MM.1S (cell line): ENCODE measurements at regions not wholly inside any gene's neighbourhood (a gene's known extent, or its start where the extent isn't known, plus 50 kb on each side); places are given as distances from the start of the nearest gene placed in this dataset.

Experiments
- DNase-seq: peaks from one replicate; pipeline ENCODE4 v3.0.0-alpha.2; 2015
- H2AFZ ChIP-seq: fragments of 300-600 bp; sonication (generic); 2 replicates; pipeline ENCODE4 v1.6.0; 2016; ENCODE audit warnings: antibody characterized with exemption, low read length
- H3F3A ChIP-seq: fragments of 300-600 bp; sonication (generic); 2 replicates; pipeline ENCODE4 v1.6.1; 2016; ENCODE audit warnings: mild to moderate bottlenecking, antibody characterized with exemption, low read length, moderate library complexity, mixed read lengths; ENCODE audit not compliant: insufficient read depth
- H3K27ac ChIP-seq: fragments of 300-600 bp; sonication (generic); 2 replicates; pipeline ENCODE4 v1.5.1; 2016; ENCODE audit warnings: mild to moderate bottlenecking, low read length
- H3K27me3 ChIP-seq: fragments of 300-600 bp; sonication (generic); replicated peaks from 2 replicates; pipeline ENCODE4 v1.6.0; 2016; ENCODE audit warnings: low read length; ENCODE audit not compliant: insufficient read depth
- H3K36me3 ChIP-seq: fragments of 300-600 bp; sonication (generic); replicated peaks from 2 replicates; pipeline ENCODE4 v1.6.1; 2016; ENCODE audit warnings: mild to moderate bottlenecking, low read length, mixed read lengths; ENCODE audit not compliant: insufficient read depth
- H3K4me1 ChIP-seq: fragments of 300-600 bp; sonication (generic); 2 replicates; pipeline ENCODE4 v1.6.1; 2016; ENCODE audit warnings: low read length, mixed read lengths
- H3K4me2 ChIP-seq: fragments of 300-600 bp; sonication (generic); 2 replicates; pipeline ENCODE4 v1.6.0; 2016; ENCODE audit warnings: low read depth, low read length
- H3K4me3 ChIP-seq: fragments of 300-600 bp; sonication (generic); 2 replicates; pipeline ENCODE4 v1.5.1; 2016; ENCODE audit warnings: low read length, mixed read lengths
- H3K79me2 ChIP-seq: fragments of 300-600 bp; sonication (generic); 2 replicates; pipeline ENCODE4 v1.6.1; 2016; ENCODE audit warnings: mixed run types, low read length, mixed read lengths
- H3K9ac ChIP-seq: fragments of 300-600 bp; sonication (generic); 2 replicates; pipeline ENCODE4 v1.6.1; 2016; ENCODE audit warnings: low read length, mixed read lengths
- H3K9me2 ChIP-seq: fragments of 300-600 bp; sonication (generic); replicated peaks from 2 replicates; pipeline ENCODE4 v1.6.1; 2016; ENCODE audit warnings: mild to moderate bottlenecking, low read length, mixed read lengths; ENCODE audit not compliant: insufficient read depth
- H3K9me3 ChIP-seq: fragments of 300-600 bp; sonication (generic); replicated peaks from 2 replicates; pipeline ENCODE4 v1.6.1; 2016; ENCODE audit warnings: mild to moderate bottlenecking, low read length, mixed read lengths; ENCODE audit not compliant: insufficient read depth
- H4K20me1 ChIP-seq: fragments of 300-600 bp; sonication (generic); 2 replicates; pipeline ENCODE4 v1.6.1; 2016; ENCODE audit warnings: mild to moderate bottlenecking, low read length, moderate library complexity, mixed read lengths; ENCODE audit not compliant: insufficient read depth
- EZH2 ChIP-seq: fragments of 300-600 bp; sonication (generic); optimal IDR thresholded peaks from 2 replicates; pipeline ENCODE3; 2017; ENCODE audit warnings: low read depth, mild to moderate bottlenecking, antibody characterized with exemption, low read length, mixed read lengths
- EZH2phosphoT487 ChIP-seq: fragments of 300-600 bp; sonication (generic); IDR thresholded peaks from 2 replicates; pipeline ENCODE4 v1.6.1; 2018; ENCODE audit warnings: antibody characterized with exemption, low read length
- TF ChIP-seq, protein P1 (sequence below): fragments of 300-600 bp; sonication (generic); IDR thresholded peaks from 2 replicates; pipeline ENCODE4 v1.5.1; 2016; ENCODE audit warnings: antibody characterized with exemption, low read length, mixed read lengths

DNA sequence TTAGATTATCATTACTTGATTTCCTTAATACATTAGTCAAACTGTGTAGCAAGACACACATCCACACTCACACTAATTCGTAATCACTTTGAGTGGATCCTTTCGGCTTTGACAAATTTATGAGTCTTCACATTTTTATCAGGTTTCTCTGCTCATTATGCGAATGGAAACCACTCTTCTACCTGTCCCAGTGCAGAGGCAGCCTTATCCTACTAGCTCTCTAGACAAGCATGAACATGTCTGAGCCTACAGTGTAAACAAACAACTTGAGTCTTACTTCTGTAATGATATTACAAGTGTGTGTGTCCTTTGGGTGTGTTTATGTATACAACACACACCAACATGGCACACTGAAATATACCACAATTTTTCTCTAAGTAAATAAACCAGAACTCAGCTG, 361.9 kb upstream of the CHST9 start:
- no peak for DNase-seq
- H3K4me2 ChIP-seq, result no peak overlapping the region
- TF ChIP-seq, protein P1, sequence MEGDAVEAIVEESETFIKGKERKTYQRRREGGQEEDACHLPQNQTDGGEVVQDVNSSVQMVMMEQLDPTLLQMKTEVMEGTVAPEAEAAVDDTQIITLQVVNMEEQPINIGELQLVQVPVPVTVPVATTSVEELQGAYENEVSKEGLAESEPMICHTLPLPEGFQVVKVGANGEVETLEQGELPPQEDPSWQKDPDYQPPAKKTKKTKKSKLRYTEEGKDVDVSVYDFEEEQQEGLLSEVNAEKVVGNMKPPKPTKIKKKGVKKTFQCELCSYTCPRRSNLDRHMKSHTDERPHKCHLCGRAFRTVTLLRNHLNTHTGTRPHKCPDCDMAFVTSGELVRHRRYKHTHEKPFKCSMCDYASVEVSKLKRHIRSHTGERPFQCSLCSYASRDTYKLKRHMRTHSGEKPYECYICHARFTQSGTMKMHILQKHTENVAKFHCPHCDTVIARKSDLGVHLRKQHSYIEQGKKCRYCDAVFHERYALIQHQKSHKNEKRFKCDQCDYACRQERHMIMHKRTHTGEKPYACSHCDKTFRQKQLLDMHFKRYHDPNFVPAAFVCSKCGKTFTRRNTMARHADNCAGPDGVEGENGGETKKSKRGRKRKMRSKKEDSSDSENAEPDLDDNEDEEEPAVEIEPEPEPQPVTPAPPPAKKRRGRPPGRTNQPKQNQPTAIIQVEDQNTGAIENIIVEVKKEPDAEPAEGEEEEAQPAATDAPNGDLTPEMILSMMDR, result no peak
- TF ChIP-seq EZH2, result no peak
- TF ChIP-seq EZH2phosphoT487, result no peak
- H3K27me3 ChIP-seq, result no peaks in the 10 kb centered on the region
- no peak overlapping the region for H2AFZ ChIP-seq
- H3K4me3 ChIP-seq, result no peak overlapping the region
- H3F3A ChIP-seq, result no peaks in the 10 kb centered on the region
- H3K9me2 ChIP-seq, result no peaks in the 10 kb centered on the region
- H3K9ac ChIP-seq, result no peak overlapping the region
- H3K27ac ChIP-seq, result no peak overlapping the region
- H3K79me2 ChIP-seq, result no peaks in the 10 kb centered on the region
- no peaks in the 10 kb centered on the region for H4K20me1 ChIP-seq
- no peaks in the 10 kb centered on the region for H3K9me3 ChIP-seq
- H3K36me3 ChIP-seq, result no peaks in the 10 kb centered on the region
- no peaks in the 10 kb centered on the region for H3K4me1 ChIP-seq

DNA sequence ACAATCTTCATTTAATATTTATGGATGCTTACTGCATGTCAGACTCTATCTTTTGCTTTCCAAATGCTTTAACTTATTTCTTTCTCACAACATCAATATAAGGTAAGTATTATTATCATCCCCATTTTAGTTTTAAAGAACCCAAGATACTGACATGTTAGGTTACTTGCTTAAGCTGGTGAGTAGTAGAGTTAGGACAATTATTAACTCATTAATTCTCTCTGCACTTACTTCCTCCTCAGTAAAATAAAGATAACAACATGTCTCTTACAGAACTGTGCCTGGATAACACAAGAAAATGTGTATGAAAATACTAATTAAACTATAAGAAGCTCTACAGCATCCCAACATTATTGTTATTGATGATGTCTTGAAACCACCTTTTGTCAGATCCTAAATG, 359.1 kb upstream of the CHST9 start:
- no peak for DNase-seq
- Histone ChIP-seq H2AFZ (no peak overlapping the region), H3K27me3 (no peaks in the 10 kb centered on the region), H3K4me1 (no peaks in the 10 kb centered on the region), H3K9me2 (no peaks in the 10 kb centered on the region), H3K4me2 (no peak overlapping the region), H4K20me1 (no peaks in the 10 kb centered on the region), H3K27ac (no peak overlapping the region), H3K9ac (no peak overlapping the region), H3K9me3 (no peaks in the 10 kb centered on the region), H3K79me2 (no peaks in the 10 kb centered on the region), H3F3A (no peaks in the 10 kb centered on the region), H3K4me3 (no peak overlapping the region), H3K36me3 (no peaks in the 10 kb centered on the region)
- TF ChIP-seq, protein P1, result no peak
- TF ChIP-seq EZH2 (no peak), EZH2phosphoT487 (no peak)

DNA sequence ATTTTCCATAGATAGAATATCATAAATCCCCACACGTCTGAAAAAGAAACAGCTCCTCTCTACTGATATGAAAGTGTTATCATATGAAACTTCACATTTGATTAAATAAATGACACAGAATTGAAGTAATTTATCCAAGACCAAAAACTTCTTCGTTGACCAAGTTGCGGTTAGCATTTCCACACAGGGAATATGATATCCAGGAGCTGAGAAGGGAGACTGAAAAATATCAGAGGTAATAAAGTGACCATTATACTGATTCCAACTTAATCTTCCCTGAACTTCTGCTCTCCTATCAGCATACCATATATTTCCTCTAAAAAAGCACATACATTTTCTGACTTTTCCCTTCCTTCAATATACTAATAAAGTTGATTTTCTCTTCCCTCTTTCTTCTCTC, 356.2 kb upstream of the CHST9 start:
- Histone ChIP-seq H3K79me2 (no peaks in the 10 kb centered on the region), H2AFZ (no peak overlapping the region), H3K27me3 (no peaks in the 10 kb centered on the region), H3K9ac (no peak overlapping the region), H3K9me2 (no peaks in the 10 kb centered on the region), H3K9me3 (no peaks in the 10 kb centered on the region), H3F3A (no peaks in the 10 kb centered on the region), H3K4me2 (no peak overlapping the region), H3K4me1 (no peaks in the 10 kb centered on the region), H3K36me3 (no peaks in the 10 kb centered on the region), H3K27ac (no peak overlapping the region), H4K20me1 (no peaks in the 10 kb centered on the region), H3K4me3 (no peak overlapping the region)
- TF ChIP-seq EZH2, result no peak
- TF ChIP-seq EZH2phosphoT487, result no peak
- TF ChIP-seq, protein P1, result no peak
- DNase-seq, result no peak

DNA sequence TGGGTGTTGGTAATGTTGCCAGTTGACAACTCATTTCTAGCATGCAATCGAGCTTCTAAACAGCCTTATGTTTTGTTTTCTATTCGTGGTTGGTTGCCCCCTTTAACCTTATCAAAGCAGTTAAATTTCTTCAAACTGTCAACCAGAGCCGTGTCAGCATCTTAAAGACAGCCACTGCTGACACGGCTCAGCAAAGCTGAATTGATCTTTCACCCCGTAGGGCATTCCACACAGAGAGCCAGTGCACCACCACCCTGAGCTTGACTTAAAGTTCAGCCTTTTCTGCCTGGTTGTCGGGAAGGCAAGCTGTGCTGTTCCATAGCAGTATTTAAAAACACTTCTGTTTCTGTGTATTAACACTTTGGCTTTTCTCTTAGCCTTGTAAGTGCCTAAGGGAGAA, 355.0 kb upstream of the CHST9 start:
- Histone ChIP-seq H3K79me2 (no peaks in the 10 kb centered on the region), H3K9me3 (no peaks in the 10 kb centered on the region), H3K27me3 (no peaks in the 10 kb centered on the region), H3K4me3 (no peak overlapping the region), H3K9ac (no peak overlapping the region), H2AFZ (no peak overlapping the region), H3K9me2 (no peaks in the 10 kb centered on the region), H3K27ac (no peak overlapping the region), H3F3A (no peaks in the 10 kb centered on the region), H3K4me2 (no peak overlapping the region), H4K20me1 (no peaks in the 10 kb centered on the region), H3K4me1 (no peaks in the 10 kb centered on the region), H3K36me3 (no peaks in the 10 kb centered on the region)
- no peak for TF ChIP-seq EZH2
- no peak for TF ChIP-seq EZH2phosphoT487
- TF ChIP-seq, protein P1, result no peak
- no peak for DNase-seq
